Lower leg skin (tissue), 4 donors: ENCODE measurements at regions not wholly inside any gene's neighbourhood (a gene's known extent, or its start where the extent isn't known, plus 50 kb on each side); places are given as distances from the start of the nearest gene placed in this dataset.

Source experiments
- DNase-seq, 2 donors: peaks; one replicate each; pipeline ENCODE4 v3.0.0-alpha.2; 2019; ENCODE audit warnings: low spot score in 2 of 2
- H3K4me3 ChIP-seq: fragments of 200-600 bp; sonication (generic); 2 replicates; pipeline ENCODE4 v1.5.1; 2017; ENCODE audit warnings: mild to moderate bottlenecking, low read depth; ENCODE audit not compliant: poor library complexity, severe bottlenecking
- POLR2A ChIP-seq, 2 donors: fragments of 450-650 bp; IDR thresholded peaks; one replicate each; pipeline ENCODE4 v1.6.1; 2016 to 2017; ENCODE audit warnings: antibody characterized with exemption in 2 of 2, mild to moderate bottlenecking in 1 of 2, moderate library complexity in 1 of 2
- WGBS, 2 donors: methylation state at CpG; one replicate each; pipeline ENCODE4 v1.1.5; 2018; 5-methylcytosine and 5-hydroxymethylcytosine counted together
- intact Hi-C: fragments of 100-400 bp; cut with DNase I; formaldehyde crosslinking; loops from one replicate; pipeline ENCODE4 v1.15.0; 2023; ENCODE audit warnings: low total_unique reads
- TF ChIP-seq, protein P1 (sequence below), 3 donors: fragments of 450-650 bp; IDR thresholded peaks; one replicate each; pipeline ENCODE4 v1.5.1; 2016; ENCODE audit warnings: antibody characterized with exemption in 3 of 3, mild to moderate bottlenecking in 3 of 3, moderate library complexity in 2 of 3

DNA sequence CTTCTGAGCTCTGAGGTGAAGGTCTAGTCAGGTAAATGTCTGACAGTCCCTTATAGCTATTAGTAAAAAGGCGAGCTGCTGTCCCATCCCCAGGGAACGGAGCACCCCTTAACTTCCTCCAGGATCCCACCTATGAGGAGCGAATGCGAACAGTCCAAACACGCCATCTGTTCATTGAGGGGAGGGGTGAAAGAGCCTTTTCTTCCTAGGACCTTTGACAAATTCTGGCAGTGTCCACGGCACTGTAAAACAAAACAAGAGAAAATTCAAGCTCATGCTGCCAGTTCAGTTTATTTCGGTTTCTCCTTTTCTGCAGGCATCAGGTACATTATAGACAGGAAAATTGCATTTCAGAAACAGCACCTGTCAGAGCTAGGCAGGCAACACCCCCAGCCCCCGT lies 253.8 kb upstream of the CADM1 start:
- no peak for TF ChIP-seq POLR2A (IDR thresholded peaks at IDR 0.05)
- TF ChIP-seq, protein P1, sequence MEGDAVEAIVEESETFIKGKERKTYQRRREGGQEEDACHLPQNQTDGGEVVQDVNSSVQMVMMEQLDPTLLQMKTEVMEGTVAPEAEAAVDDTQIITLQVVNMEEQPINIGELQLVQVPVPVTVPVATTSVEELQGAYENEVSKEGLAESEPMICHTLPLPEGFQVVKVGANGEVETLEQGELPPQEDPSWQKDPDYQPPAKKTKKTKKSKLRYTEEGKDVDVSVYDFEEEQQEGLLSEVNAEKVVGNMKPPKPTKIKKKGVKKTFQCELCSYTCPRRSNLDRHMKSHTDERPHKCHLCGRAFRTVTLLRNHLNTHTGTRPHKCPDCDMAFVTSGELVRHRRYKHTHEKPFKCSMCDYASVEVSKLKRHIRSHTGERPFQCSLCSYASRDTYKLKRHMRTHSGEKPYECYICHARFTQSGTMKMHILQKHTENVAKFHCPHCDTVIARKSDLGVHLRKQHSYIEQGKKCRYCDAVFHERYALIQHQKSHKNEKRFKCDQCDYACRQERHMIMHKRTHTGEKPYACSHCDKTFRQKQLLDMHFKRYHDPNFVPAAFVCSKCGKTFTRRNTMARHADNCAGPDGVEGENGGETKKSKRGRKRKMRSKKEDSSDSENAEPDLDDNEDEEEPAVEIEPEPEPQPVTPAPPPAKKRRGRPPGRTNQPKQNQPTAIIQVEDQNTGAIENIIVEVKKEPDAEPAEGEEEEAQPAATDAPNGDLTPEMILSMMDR (IDR thresholded peaks at IDR 0.05), result no peak
- 81 to 88% methylated on average over 8 of the region's 8 CpGs for WGBS, 2 donors

GRCh38 chr11:115751243-115752015 lies 247.2 kb upstream of the CADM1 start:
- DNase-seq, result no peak
- WGBS, 2 donors, result 79 to 80% methylated on average over 6 of the region's 6 CpGs
- intact Hi-C loops, result no loop called here
- no peak overlapping the region for H3K4me3 ChIP-seq
- no peak for TF ChIP-seq POLR2A (IDR thresholded peaks at IDR 0.05)
- TF ChIP-seq, protein P1 (IDR thresholded peaks at IDR 0.05), result no peak

More for the DNA sequence above, 253.8 kb upstream of the CADM1 start:
- H3K4me3 ChIP-seq, result no peak overlapping the region
- DNase-seq, result no peak
- intact Hi-C loops, result no loop called here

DNA sequence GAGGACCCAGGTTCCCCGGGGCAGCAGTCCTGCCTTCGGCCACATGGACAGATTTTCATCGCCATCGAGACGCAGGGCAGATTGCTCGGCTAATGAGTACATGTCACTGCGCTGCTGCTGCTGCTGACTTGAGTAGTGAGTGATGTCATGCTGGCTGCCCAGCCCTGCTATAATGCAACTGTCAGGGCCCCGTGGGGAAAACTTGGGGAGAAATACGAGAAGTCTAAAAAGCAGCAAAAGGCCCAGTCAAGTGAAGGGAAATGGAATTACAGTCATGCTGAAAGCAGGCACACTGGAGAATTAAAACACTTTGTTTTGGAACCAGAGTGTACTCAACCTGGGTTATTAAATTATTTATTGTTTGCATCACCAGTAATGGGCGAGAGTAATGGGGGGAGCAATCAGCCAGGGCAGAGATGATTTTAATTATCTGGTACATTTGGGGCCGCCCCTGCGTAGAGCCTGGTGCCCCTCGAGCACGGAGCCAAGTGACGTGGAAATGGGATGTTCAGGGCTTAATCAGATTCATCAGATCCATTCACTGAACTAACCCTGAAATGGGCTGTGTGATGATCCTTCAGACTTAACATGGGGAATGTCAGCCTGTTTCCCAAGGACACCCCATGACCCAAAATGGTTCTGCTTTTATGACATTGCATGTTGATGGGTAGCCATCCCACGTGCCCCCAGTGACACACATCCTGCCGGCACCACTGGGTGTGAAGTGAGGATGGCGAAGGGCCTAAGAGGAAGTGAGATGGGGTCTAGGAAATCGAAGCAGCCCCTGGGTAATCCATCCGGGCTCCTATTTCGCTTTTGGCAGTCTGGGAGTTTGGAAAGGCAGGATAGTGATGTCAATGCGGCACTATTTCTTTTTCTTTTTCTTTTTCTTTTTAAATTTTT lies 241.6 kb upstream of the CADM1 start:
- 82 to 85% methylated on average over 22 of the region's 22 CpGs for WGBS, 2 donors
- intact Hi-C loops, result no loop called here
- no peak for TF ChIP-seq POLR2A (IDR thresholded peaks at IDR 0.05)
- TF ChIP-seq, protein P1 (IDR thresholded peaks at IDR 0.05), result no peak
- DNase-seq, result no peak
- no peak overlapping the region for H3K4me3 ChIP-seq

- no peak for DNase-seq
- no peak overlapping the region for H3K4me3 ChIP-seq
- 80 to 88% methylated on average over 7 of the region's 7 CpGs for WGBS, 2 donors
- TF ChIP-seq, protein P1 (IDR thresholded peaks at IDR 0.05), result no peak
- TF ChIP-seq POLR2A (IDR thresholded peaks at IDR 0.05), result no peak
- intact Hi-C loops, result no loop called here
Observed at GRCh38 chr11:115745066-115745465, 240.9 kb upstream of the CADM1 start.

- TF ChIP-seq, protein P1 (IDR thresholded peaks at IDR 0.05), result no peak
- TF ChIP-seq POLR2A (IDR thresholded peaks at IDR 0.05), result no peak
- WGBS, 2 donors, result 66 to 78% methylated on average over 9 of the region's 9 CpGs
- no peak for DNase-seq
- no peak overlapping the region for H3K4me3 ChIP-seq
- intact Hi-C loops, result no loop called here
Observed at GRCh38 chr11:115743719-115744118, 239.5 kb upstream of the CADM1 start.
